ENCODE measurements at regions not wholly inside any gene's neighbourhood (a gene's known extent, or its start where the extent isn't known, plus 50 kb on each side); places are given as distances from the start of the nearest gene placed in this dataset.

DNA sequence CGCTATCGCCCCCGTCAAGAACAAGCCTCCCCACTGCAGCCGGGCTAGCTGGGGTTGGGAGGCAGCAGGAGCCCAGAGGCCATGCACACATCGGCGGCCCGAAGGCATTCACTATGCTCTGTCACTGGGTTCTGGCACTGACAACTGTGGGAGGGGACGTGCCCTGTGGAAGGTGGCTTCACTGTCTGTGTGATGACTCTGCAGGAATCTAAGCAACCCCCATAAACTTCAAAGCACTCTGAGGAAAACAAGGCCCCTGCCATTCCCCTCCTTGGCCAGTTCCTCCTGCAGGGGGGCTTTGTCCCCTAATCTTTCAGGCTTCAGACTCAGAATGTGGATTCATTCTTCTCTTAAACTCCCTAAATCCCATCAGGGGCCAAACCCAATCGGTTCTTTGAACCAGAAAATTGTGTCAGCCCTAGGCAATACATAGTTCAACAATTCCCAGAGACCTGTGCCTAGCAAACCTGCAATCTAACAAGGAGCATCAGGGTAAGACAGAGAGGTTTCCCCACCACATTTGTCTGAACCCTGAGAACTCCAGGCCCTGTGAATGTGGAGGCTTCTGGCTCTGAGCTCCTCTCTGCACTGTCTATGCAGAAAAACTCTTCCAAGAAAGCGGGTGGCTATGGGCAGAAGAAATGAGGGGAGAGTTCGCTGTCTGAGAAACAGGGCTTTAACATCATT is 1477.2 kb downstream of the TBC1D22A start:
- no peak for TF ChIP-seq POLR2A (IDR thresholded peaks at IDR 0.05)
- TF ChIP-seq, protein P1, sequence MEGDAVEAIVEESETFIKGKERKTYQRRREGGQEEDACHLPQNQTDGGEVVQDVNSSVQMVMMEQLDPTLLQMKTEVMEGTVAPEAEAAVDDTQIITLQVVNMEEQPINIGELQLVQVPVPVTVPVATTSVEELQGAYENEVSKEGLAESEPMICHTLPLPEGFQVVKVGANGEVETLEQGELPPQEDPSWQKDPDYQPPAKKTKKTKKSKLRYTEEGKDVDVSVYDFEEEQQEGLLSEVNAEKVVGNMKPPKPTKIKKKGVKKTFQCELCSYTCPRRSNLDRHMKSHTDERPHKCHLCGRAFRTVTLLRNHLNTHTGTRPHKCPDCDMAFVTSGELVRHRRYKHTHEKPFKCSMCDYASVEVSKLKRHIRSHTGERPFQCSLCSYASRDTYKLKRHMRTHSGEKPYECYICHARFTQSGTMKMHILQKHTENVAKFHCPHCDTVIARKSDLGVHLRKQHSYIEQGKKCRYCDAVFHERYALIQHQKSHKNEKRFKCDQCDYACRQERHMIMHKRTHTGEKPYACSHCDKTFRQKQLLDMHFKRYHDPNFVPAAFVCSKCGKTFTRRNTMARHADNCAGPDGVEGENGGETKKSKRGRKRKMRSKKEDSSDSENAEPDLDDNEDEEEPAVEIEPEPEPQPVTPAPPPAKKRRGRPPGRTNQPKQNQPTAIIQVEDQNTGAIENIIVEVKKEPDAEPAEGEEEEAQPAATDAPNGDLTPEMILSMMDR (IDR thresholded peaks at IDR 0.05): no peak

All from heart left ventricle (tissue), 13 donors.